ENCODE measurements at regions not wholly inside any gene's neighbourhood (a gene's known extent, or its start where the extent isn't known, plus 50 kb on each side); places are given as distances from the start of the nearest gene placed in this dataset.

DNA sequence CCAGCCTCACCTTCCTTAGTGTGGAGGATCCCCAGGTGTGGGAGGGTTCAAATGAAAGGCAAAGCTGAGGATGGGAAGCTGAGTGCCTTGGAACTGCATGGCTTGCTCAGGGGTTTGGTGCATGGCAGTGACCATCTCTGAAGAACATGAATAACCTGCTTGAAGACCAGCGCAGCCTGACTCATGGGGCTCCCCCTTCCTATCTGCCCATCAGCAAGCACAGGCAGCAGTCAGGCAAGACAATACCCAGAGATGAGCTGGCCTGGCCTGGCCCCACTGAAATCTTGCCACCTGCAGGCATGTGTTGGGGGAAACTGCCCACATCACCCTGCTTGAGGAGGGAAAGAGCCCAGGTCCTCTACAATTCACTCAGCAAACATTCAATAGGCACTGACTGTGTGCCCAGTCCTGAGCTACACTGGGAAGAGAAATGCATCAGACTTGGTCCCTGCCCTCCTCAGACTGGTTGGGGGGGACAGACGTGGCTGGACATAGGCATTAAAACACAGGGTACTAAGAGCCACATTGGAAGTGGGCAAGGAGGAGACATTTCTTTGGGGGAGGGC is 105.0 kb upstream of the ALDH1B1 start:
- TF ChIP-seq, protein P1, sequence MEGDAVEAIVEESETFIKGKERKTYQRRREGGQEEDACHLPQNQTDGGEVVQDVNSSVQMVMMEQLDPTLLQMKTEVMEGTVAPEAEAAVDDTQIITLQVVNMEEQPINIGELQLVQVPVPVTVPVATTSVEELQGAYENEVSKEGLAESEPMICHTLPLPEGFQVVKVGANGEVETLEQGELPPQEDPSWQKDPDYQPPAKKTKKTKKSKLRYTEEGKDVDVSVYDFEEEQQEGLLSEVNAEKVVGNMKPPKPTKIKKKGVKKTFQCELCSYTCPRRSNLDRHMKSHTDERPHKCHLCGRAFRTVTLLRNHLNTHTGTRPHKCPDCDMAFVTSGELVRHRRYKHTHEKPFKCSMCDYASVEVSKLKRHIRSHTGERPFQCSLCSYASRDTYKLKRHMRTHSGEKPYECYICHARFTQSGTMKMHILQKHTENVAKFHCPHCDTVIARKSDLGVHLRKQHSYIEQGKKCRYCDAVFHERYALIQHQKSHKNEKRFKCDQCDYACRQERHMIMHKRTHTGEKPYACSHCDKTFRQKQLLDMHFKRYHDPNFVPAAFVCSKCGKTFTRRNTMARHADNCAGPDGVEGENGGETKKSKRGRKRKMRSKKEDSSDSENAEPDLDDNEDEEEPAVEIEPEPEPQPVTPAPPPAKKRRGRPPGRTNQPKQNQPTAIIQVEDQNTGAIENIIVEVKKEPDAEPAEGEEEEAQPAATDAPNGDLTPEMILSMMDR (IDR thresholded peaks at IDR 0.05), result no peak
- no peak for TF ChIP-seq POLR2A (IDR thresholded peaks at IDR 0.05)
